Adipocyte (in vitro differentiated cells): ENCODE measurements at regions not wholly inside any gene's neighbourhood (a gene's known extent, or its start where the extent isn't known, plus 50 kb on each side); places are given as distances from the start of the nearest gene placed in this dataset.

ENCODE experiments used
- DNase-seq: peaks from one replicate; pipeline ENCODE4 v3.0.0-alpha.2; 2015; ENCODE audit warnings: low read depth
- H3K27me3 ChIP-seq: replicated peaks from 2 replicates; pipeline ENCODE4 v1.7.0; 2013; ENCODE audit warnings: mild to moderate bottlenecking, low read length, moderate library complexity; ENCODE audit not compliant: control insufficient read depth, insufficient read depth
- H3K36me3 ChIP-seq: 2 replicates; pipeline ENCODE4 v1.7.0; 2013; ENCODE audit warnings: low read length, mild to moderate bottlenecking, moderate library complexity; ENCODE audit not compliant: control insufficient read depth, insufficient read depth, severe bottlenecking
- H3K4me1 ChIP-seq: 2 replicates; pipeline ENCODE4 v1.7.0; 2013; ENCODE audit warnings: mild to moderate bottlenecking, low read length, moderate library complexity; ENCODE audit not compliant: control insufficient read depth, insufficient read depth
- H3K4me3 ChIP-seq: 2 replicates; pipeline ENCODE4 v1.7.0; 2013; ENCODE audit warnings: mild to moderate bottlenecking, low read length, moderate library complexity
- H3K9ac ChIP-seq: 2 replicates; pipeline ENCODE4 v1.7.0; 2013; ENCODE audit warnings: mild to moderate bottlenecking, low read length, moderate library complexity
- H3K9me3 ChIP-seq: 2 replicates; pipeline ENCODE4 v1.7.0; 2013; ENCODE audit warnings: mild to moderate bottlenecking, low read length, moderate library complexity; ENCODE audit not compliant: control insufficient read depth

GRCh38 chr12:38016602-38017001 lies 300.0 kb upstream of the ALG10B start:
- H3K4me1 ChIP-seq, result no peaks in the 10 kb centered on the region
- H3K9me3 ChIP-seq, result peaks cover 59% of the 10 kb centered on the region
- H3K27me3 ChIP-seq, result no peaks in the 10 kb centered on the region
- H3K36me3 ChIP-seq, result no peaks in the 10 kb centered on the region
- H3K9ac ChIP-seq, result no peak overlapping the region
- no peak overlapping the region for H3K4me3 ChIP-seq
- DNase-seq, result no peak

- no peaks in the 10 kb centered on the region for H3K4me1 ChIP-seq
- H3K9ac ChIP-seq, result no peak overlapping the region
- H3K27me3 ChIP-seq, result no peaks in the 10 kb centered on the region
- H3K9me3 ChIP-seq, result peaks cover 50% of the 10 kb centered on the region
- no peaks in the 10 kb centered on the region for H3K36me3 ChIP-seq
- H3K4me3 ChIP-seq, result no peak overlapping the region
- DNase-seq, result no peak
These were observed 290.7 kb upstream of the ALG10B start for GRCh38 chr12:38025916-38026315.

GRCh38 chr12:38053113-38053512 lies 263.5 kb upstream of the ALG10B start:
- no peak overlapping the region for H3K4me3 ChIP-seq
- H3K27me3 ChIP-seq, result no peaks in the 10 kb centered on the region
- no peaks in the 10 kb centered on the region for H3K36me3 ChIP-seq
- H3K9me3 ChIP-seq, result peaks cover 7% of the 10 kb centered on the region
- no peak overlapping the region for H3K9ac ChIP-seq
- no peaks in the 10 kb centered on the region for H3K4me1 ChIP-seq
- no peak for DNase-seq

- H3K27me3 ChIP-seq, result no peaks in the 10 kb centered on the region
- no peak overlapping the region for H3K4me3 ChIP-seq
- H3K9me3 ChIP-seq, result peaks cover 7% of the 10 kb centered on the region
- H3K4me1 ChIP-seq, result no peaks in the 10 kb centered on the region
- no peaks in the 10 kb centered on the region for H3K36me3 ChIP-seq
- no peak for DNase-seq
- no peak overlapping the region for H3K9ac ChIP-seq
These were observed 262.7 kb upstream of the ALG10B start for GRCh38 chr12:38053655-38054464.

- no peaks in the 10 kb centered on the region for H3K9me3 ChIP-seq
- no peak for DNase-seq
- H3K36me3 ChIP-seq, result no peaks in the 10 kb centered on the region
- H3K27me3 ChIP-seq, result no peaks in the 10 kb centered on the region
- no peak overlapping the region for H3K9ac ChIP-seq
- H3K4me3 ChIP-seq, result no peak overlapping the region
- H3K4me1 ChIP-seq, result no peaks in the 10 kb centered on the region
These were observed 259.6 kb upstream of the ALG10B start for GRCh38 chr12:38056701-38057689.

- no peak for DNase-seq
- H3K36me3 ChIP-seq, result no peaks in the 10 kb centered on the region
- H3K4me1 ChIP-seq, result no peaks in the 10 kb centered on the region
- H3K4me3 ChIP-seq, result no peak overlapping the region
- no peaks in the 10 kb centered on the region for H3K27me3 ChIP-seq
- H3K9ac ChIP-seq, result no peak overlapping the region
- H3K9me3 ChIP-seq, result no peaks in the 10 kb centered on the region
These were observed 216.9 kb upstream of the ALG10B start for GRCh38 chr12:38099686-38100085.

GRCh38 chr12:38101753-38102152 lies 214.8 kb upstream of the ALG10B start:
- Histone ChIP-seq H3K4me3 (no peak overlapping the region), H3K9me3 (no peaks in the 10 kb centered on the region), H3K27me3 (no peaks in the 10 kb centered on the region), H3K36me3 (no peaks in the 10 kb centered on the region), H3K9ac (no peak overlapping the region), H3K4me1 (no peaks in the 10 kb centered on the region)
- no peak for DNase-seq

- Histone ChIP-seq H3K4me3 (no peak overlapping the region), H3K9me3 (no peaks in the 10 kb centered on the region), H3K9ac (no peak overlapping the region), H3K4me1 (no peaks in the 10 kb centered on the region), H3K27me3 (no peaks in the 10 kb centered on the region), H3K36me3 (no peaks in the 10 kb centered on the region)
- no peak for DNase-seq
These were observed 214.4 kb upstream of the ALG10B start for GRCh38 chr12:38102197-38102596.

- no peaks in the 10 kb centered on the region for H3K27me3 ChIP-seq
- H3K9me3 ChIP-seq, result no peaks in the 10 kb centered on the region
- no peaks in the 10 kb centered on the region for H3K4me1 ChIP-seq
- no peaks in the 10 kb centered on the region for H3K36me3 ChIP-seq
- no peak overlapping the region for H3K4me3 ChIP-seq
- no peak overlapping the region for H3K9ac ChIP-seq
- no peak for DNase-seq
These were observed 206.4 kb upstream of the ALG10B start for GRCh38 chr12:38110026-38110699.

- Histone ChIP-seq H3K9me3 (no peaks in the 10 kb centered on the region), H3K4me1 (no peaks in the 10 kb centered on the region), H3K4me3 (no peak overlapping the region), H3K27me3 (no peaks in the 10 kb centered on the region), H3K36me3 (no peaks in the 10 kb centered on the region), H3K9ac (no peak overlapping the region)
- DNase-seq, result no peak
These were observed 202.6 kb upstream of the ALG10B start for GRCh38 chr12:38113991-38114390.

- H3K27me3 ChIP-seq, result no peaks in the 10 kb centered on the region
- H3K9ac ChIP-seq, result no peak overlapping the region
- DNase-seq, result peak; percentile 5
- no peak overlapping the region for H3K4me3 ChIP-seq
- no peaks in the 10 kb centered on the region for H3K36me3 ChIP-seq
- no peaks in the 10 kb centered on the region for H3K9me3 ChIP-seq
- H3K4me1 ChIP-seq, result no peaks in the 10 kb centered on the region
These were observed 199.6 kb upstream of the ALG10B start for GRCh38 chr12:38116968-38117367.
